Fibroblast of villous mesenchyme (primary cell): ENCODE measurements at regions not wholly inside any gene's neighbourhood (a gene's known extent, or its start where the extent isn't known, plus 50 kb on each side); places are given as distances from the start of the nearest gene placed in this dataset.

Source experiments
- DNase-seq: peaks from one replicate; pipeline ENCODE4 v3.0.0-alpha.2; 2010; ENCODE audit warnings: low read depth
- H3K4me3 ChIP-seq: 2 replicates; pipeline ENCODE4 v1.5.1; 2011; ENCODE audit warnings: low read depth, mild to moderate bottlenecking, low read length
- TF ChIP-seq, protein P1 (sequence below): IDR thresholded peaks from 2 replicates; pipeline ENCODE4 v1.5.1; 2012; ENCODE audit warnings: low read depth, mild to moderate bottlenecking, low read length; ENCODE audit not compliant: insufficient read depth

- peak; percentile 73 for DNase-seq
- TF ChIP-seq, protein P1, sequence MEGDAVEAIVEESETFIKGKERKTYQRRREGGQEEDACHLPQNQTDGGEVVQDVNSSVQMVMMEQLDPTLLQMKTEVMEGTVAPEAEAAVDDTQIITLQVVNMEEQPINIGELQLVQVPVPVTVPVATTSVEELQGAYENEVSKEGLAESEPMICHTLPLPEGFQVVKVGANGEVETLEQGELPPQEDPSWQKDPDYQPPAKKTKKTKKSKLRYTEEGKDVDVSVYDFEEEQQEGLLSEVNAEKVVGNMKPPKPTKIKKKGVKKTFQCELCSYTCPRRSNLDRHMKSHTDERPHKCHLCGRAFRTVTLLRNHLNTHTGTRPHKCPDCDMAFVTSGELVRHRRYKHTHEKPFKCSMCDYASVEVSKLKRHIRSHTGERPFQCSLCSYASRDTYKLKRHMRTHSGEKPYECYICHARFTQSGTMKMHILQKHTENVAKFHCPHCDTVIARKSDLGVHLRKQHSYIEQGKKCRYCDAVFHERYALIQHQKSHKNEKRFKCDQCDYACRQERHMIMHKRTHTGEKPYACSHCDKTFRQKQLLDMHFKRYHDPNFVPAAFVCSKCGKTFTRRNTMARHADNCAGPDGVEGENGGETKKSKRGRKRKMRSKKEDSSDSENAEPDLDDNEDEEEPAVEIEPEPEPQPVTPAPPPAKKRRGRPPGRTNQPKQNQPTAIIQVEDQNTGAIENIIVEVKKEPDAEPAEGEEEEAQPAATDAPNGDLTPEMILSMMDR = peak; percentile 93
- H3K4me3 ChIP-seq = no peak overlapping the region
Observed at GRCh38 chr1:50348449-50349241, 74.6 kb downstream of the DMRTA2 start.

GRCh38 chr1:50347933-50348332 lies 75.3 kb downstream of the DMRTA2 start:
- no peak for DNase-seq
- H3K4me3 ChIP-seq = no peak overlapping the region
- TF ChIP-seq, protein P1 = no peak

DNA sequence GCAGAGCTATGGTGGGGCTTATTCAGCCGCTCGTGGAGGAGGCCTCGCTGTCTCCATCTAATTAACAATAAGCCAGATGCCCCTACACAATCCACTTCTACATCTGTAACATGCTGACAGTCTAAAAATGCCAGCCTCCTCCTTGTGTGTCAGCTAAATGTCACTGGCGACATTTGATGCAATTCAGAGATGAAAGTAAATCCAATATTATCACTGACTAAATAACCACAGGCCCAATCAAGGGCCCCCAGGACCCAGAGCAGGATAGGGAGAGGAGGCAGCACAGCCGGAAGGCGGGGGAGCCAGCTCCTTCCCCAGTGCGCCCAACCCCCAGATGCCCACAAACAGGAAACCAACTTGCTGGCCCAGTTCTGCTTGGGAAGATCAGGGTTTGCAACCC lies 76.6 kb downstream of the DMRTA2 start:
- no peak overlapping the region for H3K4me3 ChIP-seq
- no peak for DNase-seq
- TF ChIP-seq, protein P1 = no peak

DNA sequence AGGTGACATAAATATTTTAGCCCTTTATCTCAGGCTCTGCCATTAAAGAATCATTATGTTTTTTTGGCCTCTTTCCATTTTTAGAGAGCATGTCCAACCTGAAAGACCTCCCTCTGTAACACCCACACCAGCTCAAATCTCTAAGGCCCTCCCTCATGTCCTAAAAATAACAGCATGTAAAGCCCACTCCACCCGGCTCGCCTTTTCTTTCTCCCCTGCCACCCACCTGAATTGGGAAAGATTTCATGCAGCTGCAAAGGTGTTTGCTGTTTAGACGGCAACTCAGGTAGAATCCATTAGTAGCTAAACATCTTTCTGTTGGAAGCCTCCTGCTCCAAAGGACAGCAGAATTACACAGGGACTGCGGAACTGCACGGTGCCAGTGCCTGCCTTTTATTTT lies 79.9 kb downstream of the DMRTA2 start:
- TF ChIP-seq, protein P1 = no peak
- no peak for DNase-seq
- H3K4me3 ChIP-seq = no peak overlapping the region

GRCh38 chr1:50342525-50342924 lies 80.7 kb downstream of the DMRTA2 start:
- TF ChIP-seq, protein P1 = no peak
- no peak for DNase-seq
- H3K4me3 ChIP-seq = no peak overlapping the region

GRCh38 chr1:50335036-50335435 lies 88.2 kb downstream of the DMRTA2 start:
- DNase-seq = no peak
- H3K4me3 ChIP-seq = no peak overlapping the region
- TF ChIP-seq, protein P1 = no peak

GRCh38 chr1:50333595-50333974 lies 89.7 kb downstream of the DMRTA2 start:
- peak; percentile 24 for DNase-seq
- TF ChIP-seq, protein P1 = peak; percentile 60
- H3K4me3 ChIP-seq = peak overlapping the region; percentile 62
